ENCODE measurements at regions not wholly inside any gene's neighbourhood (a gene's known extent, or its start where the extent isn't known, plus 50 kb on each side); places are given as distances from the start of the nearest gene placed in this dataset.
"Not testable (repeated sequence)": the region's sequence is repeated elsewhere in the genome, so short reads cannot be mapped to it uniquely, and the experiment has no call there.

DNA sequence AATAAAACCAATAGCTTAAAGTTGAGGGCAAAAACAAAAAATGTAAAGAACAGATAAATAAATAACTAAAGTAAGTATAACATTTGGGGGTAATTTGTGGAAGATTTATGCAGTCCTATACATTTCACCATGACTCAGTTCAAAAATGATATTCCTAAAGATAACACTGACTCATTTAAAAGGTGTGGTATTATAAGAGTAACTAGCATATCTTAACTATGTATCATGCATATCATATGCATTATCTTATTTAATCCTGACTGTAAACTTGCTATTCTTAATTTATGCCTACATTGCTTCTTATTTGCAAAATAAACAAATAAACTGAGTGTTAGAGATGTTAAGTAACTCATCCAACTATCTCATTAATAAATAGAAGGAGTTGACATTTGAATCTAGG is 726.5 kb upstream of the PKDCC start:
- H3K36me3 Mint-ChIP-seq (ENCODE audit: low read depth), result no peaks in the 10 kb centered on the region
- no peaks in the 10 kb centered on the region for H3K4me1 Mint-ChIP-seq (ENCODE audit: low read depth)
- DNase-seq, result no peak
- no peaks in the 10 kb centered on the region for H3K27me3 Mint-ChIP-seq (ENCODE audit: low read depth)
- H3K9me3 Mint-ChIP-seq (ENCODE audit: insufficient read depth), result no peaks in the 10 kb centered on the region
- ChIA-PET CTCF (no interaction called here), POLR2A (no interaction called here)
- H3K27ac Mint-ChIP-seq, result no peak overlapping the region
- no peak overlapping the region for H3K4me3 Mint-ChIP-seq
- no peak for ATAC-seq

- Mint-ChIP-seq H3K36me3 (ENCODE audit: low read depth) (no peaks in the 10 kb centered on the region), H3K4me1 (ENCODE audit: low read depth) (no peaks in the 10 kb centered on the region), H3K4me3 (no peak overlapping the region), H3K9me3 (ENCODE audit: insufficient read depth) (no peaks in the 10 kb centered on the region), H3K27ac (no peak overlapping the region), H3K27me3 (ENCODE audit: low read depth) (no peaks in the 10 kb centered on the region)
- ATAC-seq (no peak), DNase-seq (no peak)
- POLR2A ChIA-PET, result no interaction called here
- CTCF ChIA-PET, result no interaction called here
These were observed 721.0 kb upstream of the PKDCC start for GRCh38 chr2:41326851-41327250.

DNA sequence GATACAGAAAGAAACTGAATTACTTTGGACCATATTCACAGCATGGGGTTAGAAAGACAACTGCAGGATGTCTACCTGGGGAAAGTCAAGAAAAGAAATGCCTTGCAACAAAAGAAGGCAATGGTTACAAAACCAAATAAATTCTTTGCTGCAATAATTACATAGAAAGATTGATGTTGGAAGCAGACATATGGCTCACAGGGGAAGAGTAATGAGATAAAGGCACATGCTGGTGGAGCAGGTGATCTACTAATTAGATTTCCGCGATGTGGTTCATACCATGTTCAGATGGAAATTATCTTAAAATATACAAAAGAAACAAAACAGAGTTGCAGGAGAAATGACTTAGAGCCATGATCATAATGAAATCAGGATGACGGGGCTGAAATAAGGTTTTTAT is 718.8 kb upstream of the PKDCC start:
- Mint-ChIP-seq H3K4me1 (ENCODE audit: low read depth) (no peaks in the 10 kb centered on the region), H3K27ac (no peak overlapping the region), H3K9me3 (ENCODE audit: insufficient read depth) (no peaks in the 10 kb centered on the region), H3K27me3 (ENCODE audit: low read depth) (no peaks in the 10 kb centered on the region), H3K4me3 (no peak overlapping the region), H3K36me3 (ENCODE audit: low read depth) (no peaks in the 10 kb centered on the region)
- no peak for ATAC-seq
- no peak for DNase-seq
- CTCF ChIA-PET, result no interaction called here
- POLR2A ChIA-PET, result no interaction called here

GRCh38 chr2:41334159-41334558 is 713.7 kb upstream of the PKDCC start:
- no peak overlapping the region for H3K27ac Mint-ChIP-seq
- ChIA-PET POLR2A (no interaction called here), CTCF (no interaction called here)
- no peak for DNase-seq
- no peaks in the 10 kb centered on the region for H3K9me3 Mint-ChIP-seq (ENCODE audit: insufficient read depth)
- no peak for ATAC-seq
- H3K36me3 Mint-ChIP-seq (ENCODE audit: low read depth), result no peaks in the 10 kb centered on the region
- no peak overlapping the region for H3K4me3 Mint-ChIP-seq
- no peaks in the 10 kb centered on the region for H3K4me1 Mint-ChIP-seq (ENCODE audit: low read depth)
- H3K27me3 Mint-ChIP-seq (ENCODE audit: low read depth), result no peaks in the 10 kb centered on the region

- ATAC-seq; H3K36me3 Mint-ChIP-seq (ENCODE audit: low read depth); H3K4me1 Mint-ChIP-seq (ENCODE audit: low read depth); POLR2A ChIA-PET; H3K27ac Mint-ChIP-seq; DNase-seq; H3K4me3 Mint-ChIP-seq; H3K9me3 Mint-ChIP-seq (ENCODE audit: insufficient read depth); CTCF ChIA-PET; H3K27me3 Mint-ChIP-seq (ENCODE audit: low read depth): not testable (repeated sequence)
These were observed 712.2 kb upstream of the PKDCC start for GRCh38 chr2:41335573-41335972.

DNA sequence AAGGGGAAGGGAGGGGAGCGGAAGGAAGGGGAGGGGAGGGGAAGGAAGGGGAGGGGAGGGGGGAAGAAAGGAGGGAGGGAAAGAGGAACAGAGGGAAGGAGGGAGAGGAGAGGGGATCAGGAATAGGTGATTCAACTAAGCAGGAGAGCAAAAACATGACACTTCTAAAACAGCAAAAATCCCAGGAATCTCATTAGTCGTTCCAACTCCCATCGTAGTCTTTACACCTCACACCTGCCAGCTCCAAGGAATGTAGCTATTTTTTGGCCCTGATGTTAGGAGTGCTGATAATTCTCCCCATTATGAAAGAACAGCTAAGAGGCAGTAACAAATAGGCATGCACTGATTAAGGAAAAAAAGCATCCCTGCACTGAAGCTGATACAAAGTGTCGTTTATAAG is 709.9 kb upstream of the PKDCC start:
- H3K27ac Mint-ChIP-seq, result no peak overlapping the region
- ChIA-PET CTCF (no interaction called here), POLR2A (no interaction called here)
- H3K4me3 Mint-ChIP-seq, result no peak overlapping the region
- no peaks in the 10 kb centered on the region for H3K27me3 Mint-ChIP-seq (ENCODE audit: low read depth)
- H3K9me3 Mint-ChIP-seq (ENCODE audit: insufficient read depth), result no peaks in the 10 kb centered on the region
- no peaks in the 10 kb centered on the region for H3K4me1 Mint-ChIP-seq (ENCODE audit: low read depth)
- H3K36me3 Mint-ChIP-seq (ENCODE audit: low read depth), result no peaks in the 10 kb centered on the region
- ATAC-seq, result no peak
- no peak for DNase-seq

DNA sequence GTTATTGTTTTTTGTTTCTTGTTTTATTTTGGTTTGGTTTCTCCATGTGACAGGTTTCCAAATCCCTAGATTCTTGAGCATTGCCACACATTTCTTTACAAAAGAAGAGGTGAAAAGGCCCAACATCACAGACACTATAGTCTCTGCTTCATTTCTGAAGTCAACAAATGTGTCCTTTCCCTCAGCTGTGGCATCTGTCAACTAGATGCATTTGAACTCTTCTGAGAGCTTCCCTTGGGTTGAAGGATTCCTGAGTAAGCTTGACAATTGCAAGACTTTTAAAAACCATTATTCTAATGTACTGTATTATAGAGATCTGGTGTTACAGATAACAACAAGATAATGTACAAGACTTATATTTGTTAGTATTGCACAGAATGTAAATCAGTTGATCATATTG is 703.3 kb upstream of the PKDCC start:
- Mint-ChIP-seq H3K4me3 (no peak overlapping the region), H3K27me3 (ENCODE audit: low read depth) (no peaks in the 10 kb centered on the region), H3K9me3 (ENCODE audit: insufficient read depth) (no peaks in the 10 kb centered on the region), H3K4me1 (ENCODE audit: low read depth) (no peaks in the 10 kb centered on the region), H3K36me3 (ENCODE audit: low read depth) (no peaks in the 10 kb centered on the region), H3K27ac (no peak overlapping the region)
- POLR2A ChIA-PET, result no interaction called here
- CTCF ChIA-PET, result no interaction called here
- DNase-seq (no peak), ATAC-seq (no peak)

DNA sequence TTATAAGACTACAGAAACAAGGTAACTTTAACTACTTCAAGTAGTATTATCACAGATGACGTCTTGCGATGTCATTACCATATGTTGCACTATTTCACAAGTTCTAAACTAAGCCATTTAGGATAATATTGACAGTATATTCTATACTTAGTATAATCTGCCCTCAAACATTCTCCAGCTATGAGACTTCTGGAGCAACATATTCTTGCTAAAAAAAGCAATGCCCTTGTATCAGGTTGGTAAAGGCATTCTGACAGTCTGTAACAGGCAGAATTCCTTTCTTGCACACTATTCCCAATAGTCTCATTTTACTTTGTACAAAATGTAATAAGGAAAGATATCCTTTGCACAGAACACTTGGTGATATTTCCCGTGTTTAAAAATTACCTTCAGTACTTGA is 694.8 kb upstream of the PKDCC start:
- Mint-ChIP-seq H3K36me3 (ENCODE audit: low read depth) (no peaks in the 10 kb centered on the region), H3K27ac (no peak overlapping the region), H3K4me1 (ENCODE audit: low read depth) (no peaks in the 10 kb centered on the region), H3K4me3 (no peak overlapping the region), H3K27me3 (ENCODE audit: low read depth) (no peaks in the 10 kb centered on the region), H3K9me3 (ENCODE audit: insufficient read depth) (no peaks in the 10 kb centered on the region)
- ATAC-seq (no peak), DNase-seq (no peak)
- POLR2A ChIA-PET, result no interaction called here
- CTCF ChIA-PET, result no interaction called here

DNA sequence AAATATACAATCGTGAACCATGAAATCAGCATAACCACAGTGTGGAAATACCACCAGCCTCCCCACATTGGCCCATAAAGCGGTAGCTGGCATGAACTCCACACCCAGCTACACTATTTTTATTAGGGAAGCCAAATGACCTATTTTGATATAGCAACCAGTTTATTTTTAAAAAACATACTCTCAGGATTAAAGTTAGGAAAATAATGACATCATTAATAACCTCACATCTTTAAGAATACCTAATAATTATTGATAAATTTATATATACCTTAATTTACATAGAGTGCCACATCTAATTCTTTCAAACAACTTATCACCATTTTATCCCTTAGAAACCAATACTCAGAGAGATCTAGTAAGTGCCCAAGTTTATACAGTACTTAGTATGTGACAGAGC is 692.0 kb upstream of the PKDCC start:
- ATAC-seq (no peak), DNase-seq (no peak)
- Mint-ChIP-seq H3K27ac (no peak overlapping the region), H3K27me3 (ENCODE audit: low read depth) (no peaks in the 10 kb centered on the region), H3K4me3 (no peak overlapping the region), H3K9me3 (ENCODE audit: insufficient read depth) (no peaks in the 10 kb centered on the region), H3K4me1 (ENCODE audit: low read depth) (no peaks in the 10 kb centered on the region), H3K36me3 (ENCODE audit: low read depth) (no peaks in the 10 kb centered on the region)
- POLR2A ChIA-PET, result no interaction called here
- CTCF ChIA-PET, result no interaction called here

DNA sequence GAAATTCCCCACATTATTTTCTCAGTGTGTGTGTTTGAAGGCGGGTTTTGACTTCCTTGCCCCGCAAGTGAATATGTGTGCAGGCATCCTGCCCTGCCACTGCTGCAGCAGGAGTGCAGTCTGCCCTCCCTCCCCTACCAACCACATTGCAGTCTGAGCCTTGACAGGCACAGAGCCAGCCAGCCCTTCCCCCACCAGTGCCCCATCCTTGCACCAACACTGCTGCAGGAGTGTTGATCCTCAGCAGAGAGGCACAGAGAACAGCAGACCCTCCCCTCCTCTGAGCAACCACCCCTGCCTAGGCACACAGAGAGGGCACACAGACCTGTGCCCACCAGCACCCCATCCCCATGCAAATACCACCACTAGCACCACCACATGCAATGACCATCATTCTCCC is 683.0 kb upstream of the PKDCC start:
- POLR2A ChIA-PET, result no interaction called here
- H3K4me3 Mint-ChIP-seq, result no peak overlapping the region
- H3K9me3 Mint-ChIP-seq (ENCODE audit: insufficient read depth), result no peaks in the 10 kb centered on the region
- CTCF ChIA-PET, result no interaction called here
- no peaks in the 10 kb centered on the region for H3K27me3 Mint-ChIP-seq (ENCODE audit: low read depth)
- H3K27ac Mint-ChIP-seq, result no peak overlapping the region
- no peak for DNase-seq
- ATAC-seq, result no peak
- H3K4me1 Mint-ChIP-seq (ENCODE audit: low read depth), result no peaks in the 10 kb centered on the region
- H3K36me3 Mint-ChIP-seq (ENCODE audit: low read depth), result no peaks in the 10 kb centered on the region

DNA sequence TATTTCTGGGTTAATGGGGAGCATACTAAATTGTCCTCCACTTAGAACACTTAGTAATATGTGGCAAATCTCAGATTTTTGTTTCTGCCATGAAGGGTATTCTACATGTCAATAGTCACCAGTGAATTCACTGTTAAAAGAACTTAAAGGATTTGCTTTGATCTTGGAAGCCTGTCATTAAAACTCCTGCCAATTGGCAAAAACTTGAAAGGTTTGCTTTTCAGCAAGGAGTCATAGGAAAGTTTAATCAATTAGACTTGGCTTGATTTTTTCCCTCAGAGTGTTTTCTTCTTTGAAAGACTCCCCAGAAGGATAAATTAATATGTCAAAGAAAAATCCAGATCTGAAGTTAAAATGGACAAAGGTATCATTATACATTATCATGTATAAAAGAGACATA is 671.9 kb upstream of the PKDCC start:
- H3K4me1 Mint-ChIP-seq (ENCODE audit: low read depth), result no peaks in the 10 kb centered on the region
- H3K9me3 Mint-ChIP-seq (ENCODE audit: insufficient read depth), result no peaks in the 10 kb centered on the region
- ATAC-seq (no peak), DNase-seq (no peak)
- H3K36me3 Mint-ChIP-seq (ENCODE audit: low read depth), result no peaks in the 10 kb centered on the region
- ChIA-PET POLR2A (no interaction called here), CTCF (no interaction called here)
- H3K27me3 Mint-ChIP-seq (ENCODE audit: low read depth), result no peaks in the 10 kb centered on the region
- H3K4me3 Mint-ChIP-seq, result no peak overlapping the region
- no peak overlapping the region for H3K27ac Mint-ChIP-seq

GRCh38 chr2:41377837-41378236 is 670.0 kb upstream of the PKDCC start:
- no peak for DNase-seq
- POLR2A ChIA-PET, result no interaction called here
- no peaks in the 10 kb centered on the region for H3K36me3 Mint-ChIP-seq (ENCODE audit: low read depth)
- no peaks in the 10 kb centered on the region for H3K27me3 Mint-ChIP-seq (ENCODE audit: low read depth)
- no peaks in the 10 kb centered on the region for H3K4me1 Mint-ChIP-seq (ENCODE audit: low read depth)
- H3K9me3 Mint-ChIP-seq (ENCODE audit: insufficient read depth), result no peaks in the 10 kb centered on the region
- no peak overlapping the region for H3K4me3 Mint-ChIP-seq
- CTCF ChIA-PET, result no interaction called here
- ATAC-seq, result no peak
- no peak overlapping the region for H3K27ac Mint-ChIP-seq

DNA sequence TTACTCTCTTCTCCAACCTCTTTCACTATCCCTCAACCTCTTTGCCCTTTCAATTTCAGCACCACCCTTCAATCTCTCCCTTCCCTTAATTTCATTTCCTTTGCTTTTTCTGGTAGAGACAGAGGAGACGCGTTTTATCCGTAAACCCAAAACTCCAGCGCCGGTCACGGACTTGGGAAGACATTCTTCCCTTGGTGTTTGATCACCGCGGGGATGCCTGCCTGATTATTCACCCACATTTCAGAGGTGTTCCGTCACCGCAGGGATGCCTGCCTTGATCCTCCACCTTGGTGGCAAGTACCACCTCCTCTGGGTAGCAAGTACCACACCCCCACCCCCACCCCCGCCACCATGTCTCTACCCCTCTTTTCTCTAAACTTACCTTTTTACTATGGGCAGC is 669.4 kb upstream of the PKDCC start:
- Mint-ChIP-seq H3K36me3 (ENCODE audit: low read depth) (no peaks in the 10 kb centered on the region), H3K27ac (no peak overlapping the region), H3K9me3 (ENCODE audit: insufficient read depth) (no peaks in the 10 kb centered on the region), H3K4me3 (no peak overlapping the region), H3K4me1 (ENCODE audit: low read depth) (no peaks in the 10 kb centered on the region), H3K27me3 (ENCODE audit: low read depth) (no peaks in the 10 kb centered on the region)
- ChIA-PET CTCF (no interaction called here), POLR2A (no interaction called here)
- ATAC-seq, result no peak
- no peak for DNase-seq
